ENCODE measurements at regions not wholly inside any gene's neighbourhood (a gene's known extent, or its start where the extent isn't known, plus 50 kb on each side); places are given as distances from the start of the nearest gene placed in this dataset.

DNA sequence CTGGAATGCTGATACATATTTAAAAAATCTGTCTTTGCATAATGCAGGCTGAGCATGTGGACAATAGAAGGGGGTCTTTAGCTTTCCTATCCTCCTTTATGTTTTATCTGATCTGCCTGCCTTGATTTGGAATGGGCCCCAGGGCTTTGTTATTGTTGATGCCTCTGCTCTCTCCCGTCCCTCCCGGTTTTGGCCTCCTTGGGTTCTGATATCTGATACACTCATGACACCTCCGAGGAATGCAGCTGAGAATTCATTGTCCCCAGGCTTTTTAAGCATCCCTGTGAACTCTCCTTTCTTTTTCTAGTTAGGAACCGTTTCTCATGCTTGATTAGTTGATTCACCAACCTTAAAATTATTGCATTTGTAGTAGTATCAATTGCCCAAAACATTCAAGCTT, 185.5 kb upstream of the RALGAPA2 start:
- peaks cover 6% of the 10 kb centered on the region for H3K4me1 Mint-ChIP-seq (ENCODE audit: insufficient read depth, unreplicated experiment)
- POLR2A ChIA-PET, result no interaction called here
- CTCF ChIA-PET, result interaction anchor here (0.6 to 1.4 kb wide), 5 partner anchors 15 to 338 kb away, joined by 3 to 7 read pairs (median 3); no protein-coding TSS in a partner anchor
- intact Hi-C loops (cut with micrococcal nuclease), result no loop called here
- no peak overlapping the region for H3K27ac Mint-ChIP-seq (ENCODE audit: low read depth, unreplicated experiment)
- BruUV-seq (replicated peaks), result no TSS peak
- H3K36me3 Mint-ChIP-seq (ENCODE audit: insufficient read depth, unreplicated experiment), result no peaks in the 10 kb centered on the region
- TF ChIP-seq, protein P1, sequence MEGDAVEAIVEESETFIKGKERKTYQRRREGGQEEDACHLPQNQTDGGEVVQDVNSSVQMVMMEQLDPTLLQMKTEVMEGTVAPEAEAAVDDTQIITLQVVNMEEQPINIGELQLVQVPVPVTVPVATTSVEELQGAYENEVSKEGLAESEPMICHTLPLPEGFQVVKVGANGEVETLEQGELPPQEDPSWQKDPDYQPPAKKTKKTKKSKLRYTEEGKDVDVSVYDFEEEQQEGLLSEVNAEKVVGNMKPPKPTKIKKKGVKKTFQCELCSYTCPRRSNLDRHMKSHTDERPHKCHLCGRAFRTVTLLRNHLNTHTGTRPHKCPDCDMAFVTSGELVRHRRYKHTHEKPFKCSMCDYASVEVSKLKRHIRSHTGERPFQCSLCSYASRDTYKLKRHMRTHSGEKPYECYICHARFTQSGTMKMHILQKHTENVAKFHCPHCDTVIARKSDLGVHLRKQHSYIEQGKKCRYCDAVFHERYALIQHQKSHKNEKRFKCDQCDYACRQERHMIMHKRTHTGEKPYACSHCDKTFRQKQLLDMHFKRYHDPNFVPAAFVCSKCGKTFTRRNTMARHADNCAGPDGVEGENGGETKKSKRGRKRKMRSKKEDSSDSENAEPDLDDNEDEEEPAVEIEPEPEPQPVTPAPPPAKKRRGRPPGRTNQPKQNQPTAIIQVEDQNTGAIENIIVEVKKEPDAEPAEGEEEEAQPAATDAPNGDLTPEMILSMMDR (IDR thresholded peaks at IDR 0.05; ENCODE audit: unreplicated experiment), result no peak
- no peak for DNase-seq (ENCODE audit: unreplicated experiment)
- H3K27me3 Mint-ChIP-seq (ENCODE audit: insufficient read depth, unreplicated experiment), result no peaks in the 10 kb centered on the region
- peaks cover 6% of the 10 kb centered on the region for H3K9me3 Mint-ChIP-seq (ENCODE audit: unreplicated experiment)
- no peak overlapping the region for H3K4me3 Mint-ChIP-seq (ENCODE audit: unreplicated experiment)

DNA sequence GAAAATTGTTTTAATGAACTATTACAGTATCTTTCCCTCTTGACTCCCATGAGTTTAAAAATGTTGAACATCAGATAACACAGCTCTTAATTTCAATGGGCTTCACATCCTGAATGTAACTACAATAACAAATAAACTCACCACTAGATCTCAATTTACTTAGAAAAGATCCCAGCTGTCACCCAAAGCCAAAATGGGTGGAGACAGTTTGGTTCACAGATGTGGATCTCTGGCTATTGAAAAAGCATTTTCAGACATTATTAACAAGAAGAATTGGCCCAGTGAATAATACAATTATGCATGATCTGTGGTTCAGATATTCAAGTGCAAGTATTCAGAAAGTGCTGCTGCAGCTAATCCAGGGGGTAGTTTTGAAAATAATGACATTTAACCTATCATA, 184.7 kb upstream of the RALGAPA2 start:
- TF ChIP-seq, protein P1 (IDR thresholded peaks at IDR 0.05; ENCODE audit: unreplicated experiment), result no peak
- Mint-ChIP-seq H3K27ac (ENCODE audit: low read depth, unreplicated experiment) (no peak overlapping the region), H3K4me1 (ENCODE audit: insufficient read depth, unreplicated experiment) (peaks cover 6% of the 10 kb centered on the region), H3K9me3 (ENCODE audit: unreplicated experiment) (peaks cover 6% of the 10 kb centered on the region), H3K27me3 (ENCODE audit: insufficient read depth, unreplicated experiment) (no peaks in the 10 kb centered on the region), H3K4me3 (ENCODE audit: unreplicated experiment) (no peak overlapping the region), H3K36me3 (ENCODE audit: insufficient read depth, unreplicated experiment) (no peaks in the 10 kb centered on the region)
- DNase-seq (ENCODE audit: unreplicated experiment), result no peak
- BruUV-seq (replicated peaks), result no TSS peak
- CTCF ChIA-PET, result interaction anchor here (0.7 to 1.2 kb wide), 2 partner anchors 37 to 338 kb away, joined by 3 to 5 read pairs; no protein-coding TSS in a partner anchor
- intact Hi-C loops (cut with micrococcal nuclease), result no loop called here
- POLR2A ChIA-PET, result no interaction called here

GRCh38 chr20:20896606-20897005, 184.2 kb upstream of the RALGAPA2 start:
- H3K4me3 Mint-ChIP-seq (ENCODE audit: unreplicated experiment), result no peak overlapping the region
- intact Hi-C loops (cut with micrococcal nuclease), result no loop called here
- H3K4me1 Mint-ChIP-seq (ENCODE audit: insufficient read depth, unreplicated experiment), result peaks cover 6% of the 10 kb centered on the region
- H3K27ac Mint-ChIP-seq (ENCODE audit: low read depth, unreplicated experiment), result no peak overlapping the region
- ChIA-PET CTCF (interaction anchor here (0.7 to 1.6 kb wide), 2 partner anchors 36 to 37 kb away, joined by 3 to 6 read pairs; no protein-coding TSS in a partner anchor), POLR2A (no interaction called here)
- H3K36me3 Mint-ChIP-seq (ENCODE audit: insufficient read depth, unreplicated experiment), result no peaks in the 10 kb centered on the region
- DNase-seq (ENCODE audit: unreplicated experiment), result no peak
- TF ChIP-seq, protein P1 (IDR thresholded peaks at IDR 0.05; ENCODE audit: unreplicated experiment), result no peak
- H3K9me3 Mint-ChIP-seq (ENCODE audit: unreplicated experiment), result peaks cover 2% of the 10 kb centered on the region
- H3K27me3 Mint-ChIP-seq (ENCODE audit: insufficient read depth, unreplicated experiment), result no peaks in the 10 kb centered on the region
- no TSS peak for BruUV-seq (replicated peaks)

DNA sequence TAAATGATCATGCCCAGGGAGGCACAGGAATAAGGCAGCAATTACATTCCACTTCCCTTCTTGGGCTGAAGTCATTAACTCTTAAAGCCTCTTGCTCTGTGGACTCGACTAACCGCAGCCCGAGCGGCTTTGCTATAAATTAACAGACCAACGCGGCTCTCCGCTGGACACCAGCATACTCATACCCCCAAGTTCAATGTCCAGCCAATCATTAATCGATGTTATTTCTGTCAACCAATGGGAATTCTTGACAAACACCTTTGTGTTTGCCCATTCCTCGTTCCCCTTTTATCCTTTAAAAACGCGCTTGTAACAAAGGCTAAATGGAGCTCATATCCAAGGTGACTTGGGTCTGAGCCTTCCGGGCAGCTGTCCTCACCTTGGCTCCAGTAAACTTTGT, 183.1 kb upstream of the RALGAPA2 start:
- BruUV-seq (replicated peaks), result no TSS peak
- Mint-ChIP-seq H3K4me1 (ENCODE audit: insufficient read depth, unreplicated experiment) (peaks cover 6% of the 10 kb centered on the region), H3K4me3 (ENCODE audit: unreplicated experiment) (no peak overlapping the region), H3K27me3 (ENCODE audit: insufficient read depth, unreplicated experiment) (no peaks in the 10 kb centered on the region), H3K9me3 (ENCODE audit: unreplicated experiment) (no peaks in the 10 kb centered on the region), H3K36me3 (ENCODE audit: insufficient read depth, unreplicated experiment) (no peaks in the 10 kb centered on the region), H3K27ac (ENCODE audit: low read depth, unreplicated experiment) (no peak overlapping the region)
- intact Hi-C loops (cut with micrococcal nuclease), result no loop called here
- TF ChIP-seq, protein P1 (IDR thresholded peaks at IDR 0.05; ENCODE audit: unreplicated experiment), result no peak
- no peak for DNase-seq (ENCODE audit: unreplicated experiment)
- CTCF ChIA-PET, result interaction anchor here (1.6 kb wide), 1 partner anchor 35 kb away, joined by 6 read pairs; no protein-coding TSS in a partner anchor
- POLR2A ChIA-PET, result no interaction called here
